ENCODE measurements at regions not wholly inside any gene's neighbourhood (a gene's known extent, or its start where the extent isn't known, plus 50 kb on each side); places are given as distances from the start of the nearest gene placed in this dataset.

GRCh38 chr11:80077113-80077512 is 636.3 kb upstream of the TENM4 start:
- intact Hi-C loops (cut with DNase I; ENCODE audit: low total_unique reads), result no loop called here
- TF ChIP-seq CTCF (IDR thresholded peaks at IDR 0.05), result no peak
- TF ChIP-seq POLR2A (IDR thresholded peaks at IDR 0.05), result no peak
- DNase-seq, result no peak
- Histone ChIP-seq H3K9me3 (no peaks in the 10 kb centered on the region), H3K27ac (no peak overlapping the region), H3K4me3 (no peak overlapping the region), H3K27me3 (no peaks in the 10 kb centered on the region), H3K36me3 (ENCODE audit: low read depth, missing control alignments) (no peaks in the 10 kb centered on the region), H3K4me1 (no peaks in the 10 kb centered on the region)
- 84 to 90% methylated on average over 4 of the region's 4 CpGs for WGBS, 2 donors

GRCh38 chr11:80074837-80075236 is 634.0 kb upstream of the TENM4 start:
- TF ChIP-seq POLR2A (IDR thresholded peaks at IDR 0.05) (no peak), CTCF (IDR thresholded peaks at IDR 0.05) (no peak)
- 87 to 88% methylated on average over 4 of the region's 4 CpGs for WGBS, 2 donors
- no peaks in the 10 kb centered on the region for H3K4me1 ChIP-seq
- H3K9me3 ChIP-seq, result no peaks in the 10 kb centered on the region
- H3K27ac ChIP-seq, result no peak overlapping the region
- DNase-seq, result no peak
- intact Hi-C loops (cut with DNase I; ENCODE audit: low total_unique reads), result no loop called here
- H3K4me3 ChIP-seq, result no peak overlapping the region
- no peaks in the 10 kb centered on the region for H3K36me3 ChIP-seq (ENCODE audit: low read depth, missing control alignments)
- no peaks in the 10 kb centered on the region for H3K27me3 ChIP-seq

GRCh38 chr11:80066291-80066690 is 625.5 kb upstream of the TENM4 start:
- Histone ChIP-seq H3K36me3 (ENCODE audit: low read depth, missing control alignments) (no peaks in the 10 kb centered on the region), H3K4me1 (no peaks in the 10 kb centered on the region), H3K4me3 (no peak overlapping the region), H3K27me3 (no peaks in the 10 kb centered on the region), H3K9me3 (no peaks in the 10 kb centered on the region), H3K27ac (no peak overlapping the region)
- TF ChIP-seq POLR2A (IDR thresholded peaks at IDR 0.05) (no peak), CTCF (IDR thresholded peaks at IDR 0.05) (no peak)
- intact Hi-C loops (cut with DNase I; ENCODE audit: low total_unique reads), result no loop called here
- DNase-seq, result no peak

- intact Hi-C loops (cut with DNase I; ENCODE audit: low total_unique reads), result no loop called here
- TF ChIP-seq POLR2A (IDR thresholded peaks at IDR 0.05), result no peak
- no peak for TF ChIP-seq CTCF (IDR thresholded peaks at IDR 0.05)
- Histone ChIP-seq H3K27me3 (no peaks in the 10 kb centered on the region), H3K9me3 (no peaks in the 10 kb centered on the region), H3K4me3 (no peak overlapping the region), H3K4me1 (no peaks in the 10 kb centered on the region), H3K27ac (no peak overlapping the region), H3K36me3 (ENCODE audit: low read depth, missing control alignments) (no peaks in the 10 kb centered on the region)
- DNase-seq, result no peak
- WGBS, 2 donors, result 96% methylated on average over 3 of the region's 3 CpGs
Observed at GRCh38 chr11:80065086-80065485, 624.3 kb upstream of the TENM4 start.

- H3K27me3 ChIP-seq, result no peaks in the 10 kb centered on the region
- WGBS, 2 donors, result 76 to 87% methylated on average over 3 of the region's 3 CpGs
- no peak overlapping the region for H3K27ac ChIP-seq
- TF ChIP-seq CTCF (IDR thresholded peaks at IDR 0.05) (no peak), POLR2A (IDR thresholded peaks at IDR 0.05) (no peak)
- no peaks in the 10 kb centered on the region for H3K36me3 ChIP-seq (ENCODE audit: low read depth, missing control alignments)
- no peak for DNase-seq
- H3K4me3 ChIP-seq, result no peak overlapping the region
- no peaks in the 10 kb centered on the region for H3K4me1 ChIP-seq
- no peaks in the 10 kb centered on the region for H3K9me3 ChIP-seq
- intact Hi-C loops (cut with DNase I; ENCODE audit: low total_unique reads), result no loop called here
Observed at GRCh38 chr11:80061056-80061455, 620.2 kb upstream of the TENM4 start.
